ENCODE measurements at regions not wholly inside any gene's neighbourhood (a gene's known extent, or its start where the extent isn't known, plus 50 kb on each side); places are given as distances from the start of the nearest gene placed in this dataset.

DNA sequence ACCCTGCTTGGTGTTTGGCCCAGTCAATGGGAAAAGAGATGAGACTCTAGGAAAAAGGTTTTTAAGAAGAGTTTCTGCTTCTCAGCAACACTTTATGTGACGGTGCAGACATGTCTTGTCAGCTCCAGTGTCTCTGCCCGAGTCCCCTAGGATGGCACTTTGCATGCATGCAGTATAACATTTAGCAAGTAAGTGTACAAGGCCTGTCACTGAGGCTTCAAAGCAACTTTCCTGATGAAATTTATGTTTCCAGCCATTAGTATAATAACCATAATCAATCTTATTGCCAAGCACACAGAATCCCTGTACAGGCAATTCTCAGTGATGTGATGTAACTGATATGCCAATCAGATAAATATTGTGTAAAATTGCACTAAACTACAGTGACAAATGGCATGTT lies 248.1 kb upstream of the PLET1 start:
- Histone ChIP-seq H3K4me3 (ENCODE audit: low read depth in 1 of 3, low read length in 3 of 3) (no peak overlapping the region), H3K9ac (ENCODE audit: low read depth in 1 of 2, low read length in 2 of 2) (no peak overlapping the region), H3K27ac (ENCODE audit: low read depth in 1 of 2, low read length in 2 of 2) (no peak overlapping the region), H3K9me3 (ENCODE audit: control insufficient read depth in 4 of 4, low read length in 3 of 4) (no peaks in the 10 kb centered on the region), H3K27me3 (ENCODE audit: control insufficient read depth in 4 of 4, insufficient read depth in 4 of 4, low read length in 3 of 4) (peaks cover 0 to 2% (median 0%) of the 10 kb centered on the region in 4 donors), H3K4me1 (ENCODE audit: control insufficient read depth in 4 of 4, insufficient read depth in 4 of 4, low read length in 3 of 4) (no peaks in the 10 kb centered on the region), H3K36me3 (ENCODE audit: control insufficient read depth in 4 of 4, insufficient read depth in 3 of 4, low read depth in 1 of 4, low read length in 3 of 4) (no peaks in the 10 kb centered on the region)
- 88% methylated on average over 2 of the region's 2 CpGs for WGBS
- TF ChIP-seq, protein P1, sequence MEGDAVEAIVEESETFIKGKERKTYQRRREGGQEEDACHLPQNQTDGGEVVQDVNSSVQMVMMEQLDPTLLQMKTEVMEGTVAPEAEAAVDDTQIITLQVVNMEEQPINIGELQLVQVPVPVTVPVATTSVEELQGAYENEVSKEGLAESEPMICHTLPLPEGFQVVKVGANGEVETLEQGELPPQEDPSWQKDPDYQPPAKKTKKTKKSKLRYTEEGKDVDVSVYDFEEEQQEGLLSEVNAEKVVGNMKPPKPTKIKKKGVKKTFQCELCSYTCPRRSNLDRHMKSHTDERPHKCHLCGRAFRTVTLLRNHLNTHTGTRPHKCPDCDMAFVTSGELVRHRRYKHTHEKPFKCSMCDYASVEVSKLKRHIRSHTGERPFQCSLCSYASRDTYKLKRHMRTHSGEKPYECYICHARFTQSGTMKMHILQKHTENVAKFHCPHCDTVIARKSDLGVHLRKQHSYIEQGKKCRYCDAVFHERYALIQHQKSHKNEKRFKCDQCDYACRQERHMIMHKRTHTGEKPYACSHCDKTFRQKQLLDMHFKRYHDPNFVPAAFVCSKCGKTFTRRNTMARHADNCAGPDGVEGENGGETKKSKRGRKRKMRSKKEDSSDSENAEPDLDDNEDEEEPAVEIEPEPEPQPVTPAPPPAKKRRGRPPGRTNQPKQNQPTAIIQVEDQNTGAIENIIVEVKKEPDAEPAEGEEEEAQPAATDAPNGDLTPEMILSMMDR (IDR thresholded peaks at IDR 0.05; ENCODE audit: low read depth, low read length, missing input control): no peak
- TF ChIP-seq GABPA (IDR thresholded peaks at IDR 0.05 in 1 of 2, conservative IDR thresholded peaks at IDR 0.05 in 1 of 2) (no peak), RXRA (IDR thresholded peaks at IDR 0.05) (no peak), RAD21 (IDR thresholded peaks at IDR 0.05) (no peak), HNF4A (conservative IDR thresholded peaks at IDR 0.05) (no peak), YY1 (IDR thresholded peaks at IDR 0.05) (no peak), NR2F2 (IDR thresholded peaks at IDR 0.05) (no peak), FOXA2 (IDR thresholded peaks at IDR 0.05) (no peak), FOXA1 (IDR thresholded peaks at IDR 0.05) (no peak), TAF1 (conservative IDR thresholded peaks at IDR 0.05) (no peak), JUND (IDR thresholded peaks at IDR 0.05) (no peak)
- TF ChIP-seq, protein P2, sequence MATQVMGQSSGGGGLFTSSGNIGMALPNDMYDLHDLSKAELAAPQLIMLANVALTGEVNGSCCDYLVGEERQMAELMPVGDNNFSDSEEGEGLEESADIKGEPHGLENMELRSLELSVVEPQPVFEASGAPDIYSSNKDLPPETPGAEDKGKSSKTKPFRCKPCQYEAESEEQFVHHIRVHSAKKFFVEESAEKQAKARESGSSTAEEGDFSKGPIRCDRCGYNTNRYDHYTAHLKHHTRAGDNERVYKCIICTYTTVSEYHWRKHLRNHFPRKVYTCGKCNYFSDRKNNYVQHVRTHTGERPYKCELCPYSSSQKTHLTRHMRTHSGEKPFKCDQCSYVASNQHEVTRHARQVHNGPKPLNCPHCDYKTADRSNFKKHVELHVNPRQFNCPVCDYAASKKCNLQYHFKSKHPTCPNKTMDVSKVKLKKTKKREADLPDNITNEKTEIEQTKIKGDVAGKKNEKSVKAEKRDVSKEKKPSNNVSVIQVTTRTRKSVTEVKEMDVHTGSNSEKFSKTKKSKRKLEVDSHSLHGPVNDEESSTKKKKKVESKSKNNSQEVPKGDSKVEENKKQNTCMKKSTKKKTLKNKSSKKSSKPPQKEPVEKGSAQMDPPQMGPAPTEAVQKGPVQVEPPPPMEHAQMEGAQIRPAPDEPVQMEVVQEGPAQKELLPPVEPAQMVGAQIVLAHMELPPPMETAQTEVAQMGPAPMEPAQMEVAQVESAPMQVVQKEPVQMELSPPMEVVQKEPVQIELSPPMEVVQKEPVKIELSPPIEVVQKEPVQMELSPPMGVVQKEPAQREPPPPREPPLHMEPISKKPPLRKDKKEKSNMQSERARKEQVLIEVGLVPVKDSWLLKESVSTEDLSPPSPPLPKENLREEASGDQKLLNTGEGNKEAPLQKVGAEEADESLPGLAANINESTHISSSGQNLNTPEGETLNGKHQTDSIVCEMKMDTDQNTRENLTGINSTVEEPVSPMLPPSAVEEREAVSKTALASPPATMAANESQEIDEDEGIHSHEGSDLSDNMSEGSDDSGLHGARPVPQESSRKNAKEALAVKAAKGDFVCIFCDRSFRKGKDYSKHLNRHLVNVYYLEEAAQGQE (IDR thresholded peaks at IDR 0.05): no peak
- TF ChIP-seq, protein P3, sequence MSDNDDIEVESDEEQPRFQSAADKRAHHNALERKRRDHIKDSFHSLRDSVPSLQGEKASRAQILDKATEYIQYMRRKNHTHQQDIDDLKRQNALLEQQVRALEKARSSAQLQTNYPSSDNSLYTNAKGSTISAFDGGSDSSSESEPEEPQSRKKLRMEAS (IDR thresholded peaks at IDR 0.05): no peak
- TF ChIP-seq, protein P4, sequence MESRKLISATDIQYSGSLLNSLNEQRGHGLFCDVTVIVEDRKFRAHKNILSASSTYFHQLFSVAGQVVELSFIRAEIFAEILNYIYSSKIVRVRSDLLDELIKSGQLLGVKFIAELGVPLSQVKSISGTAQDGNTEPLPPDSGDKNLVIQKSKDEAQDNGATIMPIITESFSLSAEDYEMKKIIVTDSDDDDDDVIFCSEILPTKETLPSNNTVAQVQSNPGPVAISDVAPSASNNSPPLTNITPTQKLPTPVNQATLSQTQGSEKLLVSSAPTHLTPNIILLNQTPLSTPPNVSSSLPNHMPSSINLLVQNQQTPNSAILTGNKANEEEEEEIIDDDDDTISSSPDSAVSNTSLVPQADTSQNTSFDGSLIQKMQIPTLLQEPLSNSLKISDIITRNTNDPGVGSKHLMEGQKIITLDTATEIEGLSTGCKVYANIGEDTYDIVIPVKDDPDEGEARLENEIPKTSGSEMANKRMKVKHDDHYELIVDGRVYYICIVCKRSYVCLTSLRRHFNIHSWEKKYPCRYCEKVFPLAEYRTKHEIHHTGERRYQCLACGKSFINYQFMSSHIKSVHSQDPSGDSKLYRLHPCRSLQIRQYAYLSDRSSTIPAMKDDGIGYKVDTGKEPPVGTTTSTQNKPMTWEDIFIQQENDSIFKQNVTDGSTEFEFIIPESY (IDR thresholded peaks at IDR 0.05): no peak
- no peak for DNase-seq (ENCODE audit: low spot score)

DNA sequence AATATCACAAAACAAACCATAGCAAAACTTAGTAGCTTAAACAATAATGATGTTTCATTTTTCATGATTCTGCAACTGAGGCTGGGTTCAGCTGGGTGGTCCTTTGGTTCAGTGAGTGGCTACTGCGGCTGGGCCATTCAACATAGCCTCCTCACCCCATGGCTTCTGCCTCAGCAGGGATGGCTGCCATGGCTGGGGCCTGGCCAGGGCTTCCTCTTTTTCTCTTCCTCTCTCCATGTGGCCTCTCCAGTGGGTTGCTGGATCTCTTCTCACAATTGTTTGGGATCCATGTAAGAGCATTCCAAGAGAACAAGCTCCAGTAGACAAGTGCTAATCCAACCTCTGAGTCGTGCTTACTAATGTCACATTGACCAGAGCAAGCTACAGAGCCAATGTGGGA lies 248.6 kb upstream of the PLET1 start:
- Histone ChIP-seq H3K9ac (ENCODE audit: low read depth in 1 of 2, low read length in 2 of 2) (no peak overlapping the region), H3K9me3 (ENCODE audit: control insufficient read depth in 4 of 4, low read length in 3 of 4) (no peaks in the 10 kb centered on the region), H3K27ac (ENCODE audit: low read depth in 1 of 2, low read length in 2 of 2) (no peak overlapping the region), H3K36me3 (ENCODE audit: control insufficient read depth in 4 of 4, insufficient read depth in 3 of 4, low read depth in 1 of 4, low read length in 3 of 4) (no peaks in the 10 kb centered on the region), H3K4me3 (ENCODE audit: low read depth in 1 of 3, low read length in 3 of 3) (no peak overlapping the region), H3K4me1 (ENCODE audit: control insufficient read depth in 4 of 4, insufficient read depth in 4 of 4, low read length in 3 of 4) (no peaks in the 10 kb centered on the region), H3K27me3 (ENCODE audit: control insufficient read depth in 4 of 4, insufficient read depth in 4 of 4, low read length in 3 of 4) (peaks cover 0 to 2% (median 0%) of the 10 kb centered on the region in 4 donors)
- DNase-seq (ENCODE audit: low spot score): no peak
- 69% methylated on average over 2 of the region's 2 CpGs for WGBS
- TF ChIP-seq RAD21 (IDR thresholded peaks at IDR 0.05) (no peak), HNF4G (IDR thresholded peaks at IDR 0.05) (no peak)

Measured in liver (tissue), 8 donors.